ENCODE measurements at regions not wholly inside any gene's neighbourhood (a gene's known extent, or its start where the extent isn't known, plus 50 kb on each side); places are given as distances from the start of the nearest gene placed in this dataset.
"Not testable (repeated sequence)": the region's sequence is repeated elsewhere in the genome, so short reads cannot be mapped to it uniquely, and the experiment has no call there.

- DNase-seq (ENCODE audit: low read depth in 4 of 4, low spot score in 1 of 4) = peak in 1 of 4 experiments; percentile 6
Measured at GRCh38 chr20:43404878-43405277, 52.8 kb upstream of the SRSF6 start.

GRCh38 chr20:43400882-43401281 is 56.8 kb upstream of the SRSF6 start:
- DNase-seq (ENCODE audit: low read depth in 4 of 4, low spot score in 1 of 4) = not testable (repeated sequence)

- no peak for DNase-seq (ENCODE audit: low read depth in 4 of 4, low spot score in 1 of 4)
Measured at GRCh38 chr20:43398676-43399324, 58.9 kb upstream of the SRSF6 start.

- no peak for DNase-seq (ENCODE audit: low read depth in 4 of 4, low spot score in 1 of 4)
Measured at GRCh38 chr20:43397147-43397546, 60.5 kb upstream of the SRSF6 start.

- no peak for DNase-seq (ENCODE audit: low read depth in 4 of 4, low spot score in 1 of 4)
Measured at GRCh38 chr20:43393052-43393451, 64.6 kb upstream of the SRSF6 start.

GRCh38 chr20:43392561-43392960 is 65.1 kb upstream of the SRSF6 start:
- no peak for DNase-seq (ENCODE audit: low read depth in 4 of 4, low spot score in 1 of 4)

GRCh38 chr20:43389839-43390626 is 67.7 kb upstream of the SRSF6 start:
- no peak for DNase-seq (ENCODE audit: low read depth in 4 of 4, low spot score in 1 of 4)

GRCh38 chr20:43389211-43389610 is 68.5 kb upstream of the SRSF6 start:
- no peak for DNase-seq (ENCODE audit: low read depth in 4 of 4, low spot score in 1 of 4)

- DNase-seq (ENCODE audit: low read depth in 4 of 4, low spot score in 1 of 4) = no peak
Measured at GRCh38 chr20:43388268-43389002, 69.3 kb upstream of the SRSF6 start.

GRCh38 chr20:43387737-43388136 is 70.0 kb upstream of the SRSF6 start:
- no peak for DNase-seq (ENCODE audit: low read depth in 4 of 4, low spot score in 1 of 4)

GRCh38 chr20:43386878-43387277 is 70.8 kb upstream of the SRSF6 start:
- no peak for DNase-seq (ENCODE audit: low read depth in 4 of 4, low spot score in 1 of 4)

GRCh38 chr20:43385914-43386313 is 71.8 kb upstream of the SRSF6 start:
- DNase-seq (ENCODE audit: low read depth in 4 of 4, low spot score in 1 of 4) = no peak

- DNase-seq (ENCODE audit: low read depth in 4 of 4, low spot score in 1 of 4) = no peak
Measured at GRCh38 chr20:43384101-43384940, 73.4 kb upstream of the SRSF6 start.

- DNase-seq (ENCODE audit: low read depth in 4 of 4, low spot score in 1 of 4) = no peak
Measured at GRCh38 chr20:43383026-43383795, 74.5 kb upstream of the SRSF6 start.

GRCh38 chr20:43382135-43382534 is 75.6 kb upstream of the SRSF6 start:
- DNase-seq (ENCODE audit: low read depth in 4 of 4, low spot score in 1 of 4) = not testable (repeated sequence)

GRCh38 chr20:43381533-43381932 is 76.2 kb upstream of the SRSF6 start:
- DNase-seq (ENCODE audit: low read depth in 4 of 4, low spot score in 1 of 4) = not testable (repeated sequence)

GRCh38 chr20:43379239-43379917 is 78.3 kb upstream of the SRSF6 start:
- DNase-seq (ENCODE audit: low read depth in 4 of 4, low spot score in 1 of 4) = no peak

GRCh38 chr20:43376831-43377230 is 80.9 kb upstream of the SRSF6 start:
- DNase-seq (ENCODE audit: low read depth in 4 of 4, low spot score in 1 of 4) = no peak

- DNase-seq (ENCODE audit: low read depth in 4 of 4, low spot score in 1 of 4) = no peak
Measured at GRCh38 chr20:43375591-43375990, 82.1 kb upstream of the SRSF6 start.

- no peak for DNase-seq (ENCODE audit: low read depth in 4 of 4, low spot score in 1 of 4)
Measured at GRCh38 chr20:43372051-43372450, 85.6 kb upstream of the SRSF6 start.

Measured in stimulated activated CD4-positive, alpha-beta T cell treated with anti-CD3 and anti-CD28 coated beads, Interleukin-1b, Interleukin-23, amount 100 ng/mL, for 24 hours (primary cell).